ENCODE measurements at regions not wholly inside any gene's neighbourhood (a gene's known extent, or its start where the extent isn't known, plus 50 kb on each side); places are given as distances from the start of the nearest gene placed in this dataset.

DNA sequence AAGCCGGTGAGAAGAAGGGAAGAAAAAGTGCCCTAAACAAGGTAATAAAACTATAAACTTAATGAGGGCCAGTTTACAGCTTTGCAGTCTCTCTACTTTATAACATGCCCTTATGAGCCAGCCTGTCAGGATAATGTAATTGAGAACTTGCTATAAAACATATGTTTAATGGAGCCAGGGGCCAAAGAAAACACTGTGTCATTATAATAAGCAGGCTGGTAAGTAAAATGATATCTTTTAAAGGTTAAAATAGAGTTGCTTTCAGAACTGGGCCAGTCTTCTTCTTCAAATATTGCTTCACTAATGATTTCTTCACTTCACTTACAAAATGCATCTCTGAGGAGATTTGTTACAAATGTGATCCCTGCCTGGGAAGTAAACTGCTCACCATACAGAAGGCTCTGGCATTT, 192.5 kb downstream of the SHOX2 start:
- DNase-seq, result peak in 2 of 3 donors; percentile 6 to 19
- no peak overlapping the region for H3K27ac ChIP-seq (ENCODE audit: low read depth in 1 of 2, low read length in 1 of 2)
- TF ChIP-seq, protein P1, sequence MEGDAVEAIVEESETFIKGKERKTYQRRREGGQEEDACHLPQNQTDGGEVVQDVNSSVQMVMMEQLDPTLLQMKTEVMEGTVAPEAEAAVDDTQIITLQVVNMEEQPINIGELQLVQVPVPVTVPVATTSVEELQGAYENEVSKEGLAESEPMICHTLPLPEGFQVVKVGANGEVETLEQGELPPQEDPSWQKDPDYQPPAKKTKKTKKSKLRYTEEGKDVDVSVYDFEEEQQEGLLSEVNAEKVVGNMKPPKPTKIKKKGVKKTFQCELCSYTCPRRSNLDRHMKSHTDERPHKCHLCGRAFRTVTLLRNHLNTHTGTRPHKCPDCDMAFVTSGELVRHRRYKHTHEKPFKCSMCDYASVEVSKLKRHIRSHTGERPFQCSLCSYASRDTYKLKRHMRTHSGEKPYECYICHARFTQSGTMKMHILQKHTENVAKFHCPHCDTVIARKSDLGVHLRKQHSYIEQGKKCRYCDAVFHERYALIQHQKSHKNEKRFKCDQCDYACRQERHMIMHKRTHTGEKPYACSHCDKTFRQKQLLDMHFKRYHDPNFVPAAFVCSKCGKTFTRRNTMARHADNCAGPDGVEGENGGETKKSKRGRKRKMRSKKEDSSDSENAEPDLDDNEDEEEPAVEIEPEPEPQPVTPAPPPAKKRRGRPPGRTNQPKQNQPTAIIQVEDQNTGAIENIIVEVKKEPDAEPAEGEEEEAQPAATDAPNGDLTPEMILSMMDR (IDR thresholded peaks at IDR 0.05; ENCODE audit: control extremely low read depth, extremely low read depth), result no peak

DNA sequence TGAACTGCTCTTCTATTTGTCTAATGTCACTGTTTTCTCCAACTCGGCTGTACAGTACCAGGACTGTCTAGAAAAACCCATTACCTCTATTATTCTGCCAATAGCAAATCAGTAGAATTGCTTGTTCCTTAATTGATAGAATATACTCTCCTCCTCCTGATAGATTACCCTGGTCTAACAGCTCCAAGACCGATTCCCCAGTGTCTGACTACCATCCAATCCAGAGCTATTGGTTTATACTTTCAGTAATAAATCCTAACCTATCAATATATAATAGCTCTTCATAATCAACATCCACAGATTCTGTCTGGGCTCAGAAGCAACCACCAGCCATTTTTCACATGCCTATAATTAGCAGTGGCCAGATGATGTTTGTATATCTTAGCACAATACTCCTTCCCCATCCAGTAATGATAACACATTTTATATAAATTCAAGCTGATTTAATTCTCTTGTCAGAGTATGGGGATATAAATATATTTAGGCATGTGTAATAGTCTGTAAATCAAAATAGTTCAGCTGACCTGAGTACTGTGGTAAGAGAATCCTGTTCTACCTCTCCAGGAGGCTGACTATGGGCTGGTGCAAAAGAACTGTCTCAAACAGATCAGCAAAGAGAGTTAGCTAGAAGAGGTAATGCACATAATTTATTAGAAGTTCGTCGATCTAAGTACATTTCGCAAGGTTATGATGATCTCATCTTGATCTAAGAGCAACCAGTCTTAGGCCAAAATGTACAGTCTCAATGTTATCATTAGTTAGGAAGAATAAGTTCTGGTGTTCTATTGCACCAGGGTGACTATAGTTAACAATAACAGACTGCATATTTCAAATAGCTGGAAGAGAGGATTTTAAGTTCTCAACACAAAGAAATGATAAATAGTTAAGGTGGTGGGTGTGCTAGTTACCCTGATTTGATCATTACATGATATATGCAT, 193.4 kb downstream of the SHOX2 start:
- Histone ChIP-seq H3K27ac (ENCODE audit: low read depth in 1 of 2, low read length in 1 of 2) (no peak overlapping the region), H3K9me3 (ENCODE audit: control insufficient read depth in 4 of 4, insufficient read depth in 3 of 4, low read length in 3 of 4) (no peaks in the 10 kb centered on the region), H3K36me3 (ENCODE audit: control insufficient read depth in 4 of 4, insufficient read depth in 4 of 4, low read length in 4 of 4) (no peaks in the 10 kb centered on the region), H3K4me1 (ENCODE audit: control insufficient read depth in 5 of 5, insufficient read depth in 5 of 5, low read length in 5 of 5) (no peaks in the 10 kb centered on the region), H3K27me3 (ENCODE audit: control insufficient read depth in 3 of 3, insufficient read depth in 3 of 3, low read length in 2 of 3) (no peaks in the 10 kb centered on the region), H3K9ac (ENCODE audit: insufficient read depth in 1 of 2, low read length in 2 of 2) (no peak overlapping the region), H3K4me3 (no peak overlapping the region)
- WGBS, 2 donors, result 80 to 85% methylated on average over 5 of the region's 5 CpGs
- TF ChIP-seq, protein P1 (IDR thresholded peaks at IDR 0.05; ENCODE audit: control extremely low read depth, extremely low read depth), result no peak
- no peak for ATAC-seq (ENCODE audit: insufficient read depth, low FRiP score)
- no peak for DNase-seq

More for the DNA sequence above, 192.5 kb downstream of the SHOX2 start:
- Histone ChIP-seq H3K36me3 (ENCODE audit: control insufficient read depth in 4 of 4, insufficient read depth in 4 of 4, low read length in 4 of 4) (no peaks in the 10 kb centered on the region), H3K9me3 (ENCODE audit: control insufficient read depth in 4 of 4, insufficient read depth in 3 of 4, low read length in 3 of 4) (no peaks in the 10 kb centered on the region), H3K4me1 (ENCODE audit: control insufficient read depth in 5 of 5, insufficient read depth in 5 of 5, low read length in 5 of 5) (no peaks in the 10 kb centered on the region), H3K4me3 (no peak overlapping the region), H3K9ac (ENCODE audit: insufficient read depth in 1 of 2, low read length in 2 of 2) (no peak overlapping the region), H3K27me3 (ENCODE audit: control insufficient read depth in 3 of 3, insufficient read depth in 3 of 3, low read length in 2 of 3) (no peaks in the 10 kb centered on the region)
- WGBS, 2 donors, result 58 to 72% methylated on average over 1 of the region's 1 CpG
- ATAC-seq (ENCODE audit: insufficient read depth, low FRiP score), result no peak

DNA sequence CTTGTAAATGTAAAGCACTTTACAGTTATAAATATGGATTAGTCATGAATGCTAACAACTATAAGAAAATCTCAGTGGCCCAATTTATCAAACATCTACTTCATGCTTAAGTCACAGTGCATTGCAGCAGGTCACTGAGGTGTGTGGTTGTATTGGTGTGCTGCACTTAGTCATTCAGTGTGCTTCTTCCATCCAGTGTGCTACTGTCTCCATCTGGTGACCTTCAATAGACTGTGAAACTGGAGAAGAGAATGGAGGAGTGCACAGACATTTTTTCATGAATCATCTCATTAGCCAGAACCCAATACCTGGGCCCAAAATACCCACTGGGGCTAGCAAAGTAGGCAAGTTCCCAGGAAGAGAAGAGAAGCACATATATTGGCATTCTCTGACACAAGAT, 199.6 kb downstream of the SHOX2 start:
- Histone ChIP-seq H3K4me1 (ENCODE audit: control insufficient read depth in 5 of 5, insufficient read depth in 5 of 5, low read length in 5 of 5) (no peaks in the 10 kb centered on the region), H3K4me3 (no peak overlapping the region), H3K9me3 (ENCODE audit: control insufficient read depth in 4 of 4, insufficient read depth in 3 of 4, low read length in 3 of 4) (peaks cover 0 to 6% (median 3%) of the 10 kb centered on the region in 4 donors), H3K9ac (ENCODE audit: insufficient read depth in 1 of 2, low read length in 2 of 2) (no peak overlapping the region), H3K27ac (ENCODE audit: low read depth in 1 of 2, low read length in 1 of 2) (no peak overlapping the region), H3K36me3 (ENCODE audit: control insufficient read depth in 4 of 4, insufficient read depth in 4 of 4, low read length in 4 of 4) (no peaks in the 10 kb centered on the region), H3K27me3 (ENCODE audit: control insufficient read depth in 3 of 3, insufficient read depth in 3 of 3, low read length in 2 of 3) (no peaks in the 10 kb centered on the region)
- ATAC-seq (ENCODE audit: insufficient read depth, low FRiP score), result no peak
- DNase-seq, result no peak
- TF ChIP-seq, protein P1 (IDR thresholded peaks at IDR 0.05; ENCODE audit: control extremely low read depth, extremely low read depth), result no peak

Measured in lung (tissue), 11 donors.